A549 (cell line): ENCODE measurements at regions not wholly inside any gene's neighbourhood (a gene's known extent, or its start where the extent isn't known, plus 50 kb on each side); places are given as distances from the start of the nearest gene placed in this dataset.
A peak's percentile ranks its signal among the peaks of the same experiment; 100 is the strongest.

Experiments used
- ATAC-seq, 2 experiments: fragments of 200-7000 bp in 1 of 2; fragments of >200 bp in 1 of 2; cut with Nextera tagmentation in 1 of 2; cut with Tn5 transposase in 1 of 2; 3 replicates each; pipeline versions ENCODE4 v1.8.0 to v1.9.1; 2018 to 2020; ENCODE audit warnings: mild to moderate bottlenecking in 1 of 2, moderate library complexity in 1 of 2
- CTCF ChIA-PET: fragments of 300-600 bp; sonication (Branson Sonifier 250); formaldehyde crosslinking; extraction: SDS; loops from one replicate; lab custom pipeline; 2021; ENCODE audit warnings: antibody characterized with exemption, inconsistent platforms; lab: Yijun Ruan, JAX
- POLR2A ChIA-PET: fragments of 350-600 bp; formaldehyde crosslinking; extraction: SDS; loops from one replicate; lab custom pipeline; 2021; ENCODE audit warnings: antibody characterized with exemption, inconsistent platforms; lab: Yijun Ruan, JAX
- DNase-seq, 2 experiments: peaks; one replicate each; pipeline versions ENCODE4 v3.0.0 to v3.0.0-alpha.2; 2011 to 2016; ENCODE audit warnings: low read depth in 1 of 2, low spot score in 1 of 2
- FAIRE-seq: peaks from 2 replicates; lab custom pipeline; 2011; peaks lifted over from hg19 to GRCh38; lab: Jason Lieb, UNC
- H3K27ac ChIP-seq, 2 experiments: fragments of >200 bp; sonication (Bioruptor Twin); formaldehyde crosslinking; 3 replicates each; pipeline ENCODE4 v1.5.1; 2016 to 2017
- H3K4me1 ChIP-seq: fragments of >200 bp; sonication (Bioruptor Twin); formaldehyde crosslinking; 3 replicates; pipeline ENCODE4 v1.6.1; 2016
- H3K4me2 ChIP-seq: fragments of >200 bp; sonication (Bioruptor Twin); formaldehyde crosslinking; 3 replicates; pipeline ENCODE4 v1.6.1; 2016
- H3K4me3 ChIP-seq: fragments of >200 bp; sonication (Bioruptor Twin); formaldehyde crosslinking; 3 replicates; pipeline ENCODE4 v1.5.1; 2016
- H3K9me3 ChIP-seq: fragments of >200 bp; sonication (Bioruptor Twin); formaldehyde crosslinking; 3 replicates; pipeline ENCODE4 v1.6.1; 2016
- CHD2 ChIP-seq: fragments of 150-350 bp; IDR thresholded peaks from 2 replicates; pipeline ENCODE4 v1.6.1; 2014; ENCODE audit warnings: low read length; ENCODE audit not compliant: partially characterized antibody
- EHF ChIP-seq: fragments of 250-450 bp; sonication (Bioruptor Pico); IDR thresholded peaks from 2 replicates; pipeline ENCODE4 v1.5.0; 2020; ENCODE audit warnings: mild to moderate bottlenecking
- EP300 ChIP-seq, 2 experiments: fragments of >200 bp; sonication (Bioruptor Twin); formaldehyde crosslinking; IDR thresholded peaks; 2 replicates in 1 of 2; 3 replicates in 1 of 2; pipeline ENCODE4 v1.6.1; 2016 to 2017
- FOSL2 ChIP-seq, 2 experiments: fragments of 450-650 bp in 1 of 2; fragments of >200 bp in 1 of 2; sonication (Bioruptor Twin) in 1 of 2; formaldehyde crosslinking; IDR thresholded peaks; 2 replicates each; pipeline versions ENCODE4 v1.5.0 to v1.6.1; 2016 to 2020; ENCODE audit warnings: mild to moderate bottlenecking in 1 of 2, moderate library complexity in 1 of 2
- HDAC2 ChIP-seq: fragments of 200-600 bp; sonication (generic); IDR thresholded peaks from 2 replicates; pipeline ENCODE4 v1.6.1; 2016
- HEYL ChIP-seq: fragments of 250-450 bp; sonication (Bioruptor Pico); IDR thresholded peaks from 2 replicates; pipeline ENCODE4 v1.8.0; 2021; ENCODE audit warnings: mild to moderate bottlenecking, moderate library complexity
- HMGXB4 ChIP-seq: fragments of 250-450 bp; sonication (Bioruptor Pico); IDR thresholded peaks from 2 replicates; pipeline ENCODE4 v1.5.0; 2021; ENCODE audit warnings: mild to moderate bottlenecking, moderate library complexity, borderline replicate concordance
- HOXA7 ChIP-seq: fragments of 250-450 bp; sonication (Bioruptor Pico); IDR thresholded peaks from 2 replicates; pipeline ENCODE4 v1.5.0; 2020; ENCODE audit warnings: mild to moderate bottlenecking, moderate library complexity
- HOXB5 ChIP-seq: fragments of 250-450 bp; sonication (Bioruptor Pico); IDR thresholded peaks from 2 replicates; pipeline ENCODE4 v1.5.0; 2020; ENCODE audit warnings: mild to moderate bottlenecking, moderate library complexity
- JUNB ChIP-seq: fragments of >200 bp; sonication (Bioruptor Twin); formaldehyde crosslinking; IDR thresholded peaks from 2 replicates; pipeline ENCODE4 v1.6.1; 2016
- MAX ChIP-seq: IDR thresholded peaks from 2 replicates; pipeline ENCODE4 v1.6.1; 2012
- MAZ ChIP-seq: fragments of 150-350 bp; IDR thresholded peaks from 2 replicates; pipeline ENCODE4 v1.6.1; 2014; ENCODE audit warnings: antibody characterized with exemption, low read depth, low read length, borderline replicate concordance
- MYC ChIP-seq: IDR thresholded peaks from 2 replicates; pipeline ENCODE4 v1.6.1; 2012; ENCODE audit warnings: mild to moderate bottlenecking, inconsistent platforms, low read length, improper control_type of control experiment, borderline replicate concordance
- NFE2L2 ChIP-seq: fragments of 150-350 bp; conservative IDR thresholded peaks from 2 replicates; pipeline ENCODE4 v1.6.1; 2014; ENCODE audit warnings: low read length
- PHF8 ChIP-seq: fragments of 200-600 bp; sonication (generic); IDR thresholded peaks from 2 replicates; pipeline ENCODE4 v1.6.1; 2016; ENCODE audit warnings: low read depth, mild to moderate bottlenecking, antibody characterized with exemption, moderate library complexity, borderline replicate concordance
- POLR2A ChIP-seq: IDR thresholded peaks from 2 replicates; pipeline ENCODE4 v1.6.1; 2012; ENCODE audit warnings: mild to moderate bottlenecking, low read length
- RARB ChIP-seq: fragments of 250-450 bp; sonication (Bioruptor Pico); IDR thresholded peaks from 2 replicates; pipeline ENCODE4 v1.8.0; 2021; ENCODE audit warnings: mild to moderate bottlenecking, moderate library complexity
- RCOR1 ChIP-seq: fragments of 150-350 bp; IDR thresholded peaks from 2 replicates; pipeline ENCODE4 v1.6.1; 2014; ENCODE audit warnings: antibody characterized with exemption, low read length, low read depth
- REST ChIP-seq: fragments of 200-600 bp; sonication (generic); IDR thresholded peaks from 2 replicates; pipeline ENCODE4 v1.6.1; 2016; ENCODE audit warnings: antibody characterized with exemption, mild to moderate bottlenecking, moderate library complexity
- RFX5 ChIP-seq: fragments of 450-650 bp; IDR thresholded peaks from 2 replicates; pipeline ENCODE4 v1.7.1; 2014; ENCODE audit warnings: antibody characterized with exemption, mild to moderate bottlenecking, moderate library complexity
- SMC3 ChIP-seq: fragments of >200 bp; sonication (Bioruptor Twin); formaldehyde crosslinking; IDR thresholded peaks from 3 replicates; pipeline ENCODE4 v1.6.1; 2018; ENCODE audit warnings: inconsistent platforms
- USF2 ChIP-seq: fragments of 450-650 bp; IDR thresholded peaks from 2 replicates; pipeline ENCODE4 v1.6.1; 2014; ENCODE audit warnings: antibody characterized with exemption
- ZNF302 ChIP-seq: fragments of 250-450 bp; sonication (Bioruptor Pico); IDR thresholded peaks from 2 replicates; pipeline ENCODE4 v1.9.0; 2021; ENCODE audit warnings: inconsistent platforms, mild to moderate bottlenecking, moderate library complexity
- ZSCAN20 ChIP-seq: fragments of 250-450 bp; sonication (Bioruptor Pico); IDR thresholded peaks from 2 replicates; pipeline ENCODE4 v1.8.0; 2022; ENCODE audit warnings: mild to moderate bottlenecking, moderate library complexity
- WGBS: methylation state at CpG from one replicate; pipeline ENCODE4 v1.1.6; 2017; ENCODE audit errors: missing lambda C conversion rate; 5-methylcytosine and 5-hydroxymethylcytosine counted together

- no peak overlapping the region for H3K4me2 ChIP-seq
- WGBS, result 5% methylated on average over 4 of the region's 6 CpGs
- no peak for ATAC-seq
- POLR2A ChIA-PET, result no interaction called here
- H3K4me3 ChIP-seq, result no peak overlapping the region
- FAIRE-seq, result no peak
- CTCF ChIA-PET, result no interaction called here
- DNase-seq, result no peak
- H3K9me3 ChIP-seq, result no peaks in the 10 kb centered on the region
- H3K27ac ChIP-seq, result no peak overlapping the region
- H3K4me1 ChIP-seq, result no peaks in the 10 kb centered on the region
- no peak for TF ChIP-seq ZNF302 (CRISPR knock-in tag)
- no peak for TF ChIP-seq HDAC2
- no peak for TF ChIP-seq HEYL (CRISPR knock-in tag)
- no peak for TF ChIP-seq JUNB
- TF ChIP-seq HMGXB4 (CRISPR knock-in tag), result no peak
- TF ChIP-seq USF2, result no peak
- no peak for TF ChIP-seq SMC3
- no peak for TF ChIP-seq ZSCAN20 (CRISPR knock-in tag)
- no peak for TF ChIP-seq EP300 (IDR thresholded peaks at IDR 0.05)
- TF ChIP-seq NFE2L2, result no peak
- no peak for TF ChIP-seq RFX5
- no peak for TF ChIP-seq POLR2A
These were observed 174.2 kb downstream of the RRAGC start for GRCh38 chr1:38685388-38685787.

GRCh38 chr1:38680801-38681510, 178.6 kb downstream of the RRAGC start:
- WGBS, result 26% methylated on average over 3 of the region's 5 CpGs
- no peak for FAIRE-seq
- POLR2A ChIA-PET, result no interaction called here
- no peak overlapping the region for H3K27ac ChIP-seq
- CTCF ChIA-PET, result no interaction called here
- ATAC-seq, result no peak
- no peaks in the 10 kb centered on the region for H3K9me3 ChIP-seq
- no peak overlapping the region for H3K4me3 ChIP-seq
- no peak overlapping the region for H3K4me2 ChIP-seq
- H3K4me1 ChIP-seq, result no peaks in the 10 kb centered on the region
- no peak for DNase-seq
- no peak for TF ChIP-seq HOXB5 (CRISPR knock-in tag)
- peak; percentile 56; the same call in 1 of the 2 replicates for TF ChIP-seq REST
- no peak for TF ChIP-seq MAX
- no peak for TF ChIP-seq NFE2L2

GRCh38 chr1:38677756-38678155, 181.8 kb downstream of the RRAGC start:
- no peak for ATAC-seq
- 0% methylated on average over 2 of the region's 2 CpGs for WGBS
- no peak for FAIRE-seq
- TF ChIP-seq NFE2L2 (no peak), RARB (CRISPR knock-in tag) (no peak), RCOR1 (no peak), MAZ (no peak), MYC (no peak), REST (no peak), HOXA7 (CRISPR knock-in tag) (no peak), EHF (CRISPR knock-in tag) (no peak), CHD2 (no peak), RFX5 (no peak), FOSL2 (IDR thresholded peaks at IDR 0.05) (no peak), FOSL2 (CRISPR knock-in tag; IDR thresholded peaks at IDR 0.05) (no peak), HEYL (CRISPR knock-in tag) (no peak), PHF8 (no peak)

More at GRCh38 chr1:38677756-38678155, 181.8 kb downstream of the RRAGC start:
- ChIA-PET CTCF (interaction anchor here (0.6 kb wide), 1 partner anchor 481 kb away, joined by 4 read pairs; no protein-coding TSS in a partner anchor), POLR2A (no interaction called here)
- H3K27ac ChIP-seq, result no peak overlapping the region
- H3K4me1 ChIP-seq, result no peaks in the 10 kb centered on the region
- no peak for DNase-seq
- H3K4me2 ChIP-seq, result no peak overlapping the region
- no peak overlapping the region for H3K4me3 ChIP-seq
- H3K9me3 ChIP-seq, result no peaks in the 10 kb centered on the region
